GM18870 (cell line): ENCODE measurements at regions not wholly inside any gene's neighbourhood (a gene's known extent, or its start where the extent isn't known, plus 50 kb on each side); places are given as distances from the start of the nearest gene placed in this dataset.

ENCODE experiments used
- ATAC-seq: cut with Tn5 transposase; IDR thresholded peaks from one replicate; pipeline ENCODE4 v1.9.1; 2021; ENCODE audit warnings: moderate library complexity; ENCODE audit not compliant: unreplicated experiment

DNA sequence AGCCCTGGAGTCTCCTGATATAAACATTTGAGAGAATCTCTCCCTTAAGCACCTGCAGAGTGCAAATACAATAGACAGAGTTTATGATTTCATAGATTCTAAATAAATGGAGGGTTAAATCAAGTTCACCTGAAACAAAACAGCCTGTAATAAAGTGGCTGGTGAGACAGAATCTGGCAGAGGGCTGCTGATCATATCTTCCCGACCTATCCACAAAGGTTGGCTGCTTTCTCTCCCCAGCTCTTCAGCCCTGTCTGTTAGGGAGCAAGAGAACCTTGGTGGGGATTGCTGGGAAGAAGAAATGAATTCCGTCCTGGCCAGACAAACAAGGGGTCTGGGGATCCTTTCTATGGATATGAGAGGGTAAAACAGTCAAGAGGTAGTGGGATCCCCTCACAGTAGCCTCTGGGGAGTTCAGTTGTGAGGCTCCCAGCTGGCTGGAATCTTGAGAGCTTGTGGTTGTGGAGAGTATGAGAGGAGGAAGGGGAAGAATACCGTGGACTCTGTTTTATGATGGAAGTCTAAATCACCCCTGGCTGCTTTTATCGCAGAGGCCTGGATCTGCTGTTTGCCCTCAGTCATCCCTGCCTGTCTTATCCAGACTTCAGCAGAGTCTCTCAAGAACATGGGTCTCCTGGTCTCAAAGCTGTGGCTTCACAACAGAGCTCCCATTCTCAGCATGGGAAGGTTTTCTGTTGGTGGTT, 451.3 kb downstream of the NTRK3 start:
- no peak for ATAC-seq

- ATAC-seq: no peak
Measured at GRCh38 chr15:87804451-87804850, 452.1 kb downstream of the NTRK3 start.

DNA sequence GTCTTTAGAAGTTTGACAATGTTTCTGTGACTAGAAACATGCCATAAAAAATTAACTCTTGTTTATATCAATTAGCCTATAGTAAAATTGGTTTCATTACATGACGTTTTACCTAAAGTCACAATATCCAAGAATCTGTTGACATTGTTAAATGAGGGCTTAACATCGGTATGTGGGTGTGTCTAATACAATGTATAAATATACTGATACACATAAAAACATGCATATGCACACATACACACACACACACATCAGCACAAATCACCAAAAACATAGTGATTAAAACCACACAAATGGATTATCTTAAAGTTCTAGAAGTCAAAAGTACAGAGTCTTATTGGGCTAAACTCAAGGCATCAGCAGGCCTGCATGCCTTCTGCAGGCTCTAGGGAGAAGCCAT, 456.7 kb downstream of the NTRK3 start:
- ATAC-seq: no peak

- no peak for ATAC-seq
Measured at GRCh38 chr15:87799428-87799827, 457.1 kb downstream of the NTRK3 start.

DNA sequence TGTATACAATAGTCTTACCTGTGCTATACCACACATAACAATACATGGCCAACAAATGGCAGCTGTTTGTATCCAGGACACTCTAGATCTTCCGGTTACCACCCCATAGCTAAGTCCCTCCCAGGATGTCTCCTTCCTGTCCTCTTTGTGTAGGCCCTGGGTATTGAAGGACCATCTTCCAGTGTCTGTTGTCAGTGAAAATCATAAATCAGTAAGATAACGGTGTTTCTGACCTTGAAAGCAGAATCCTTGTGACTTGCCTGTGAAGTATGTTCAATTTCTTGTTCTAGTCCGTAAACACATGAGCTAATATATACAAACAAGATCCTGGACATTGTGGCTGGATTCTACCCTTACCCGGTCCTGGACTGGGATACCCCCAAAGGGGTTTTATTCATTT, 462.8 kb downstream of the NTRK3 start:
- ATAC-seq: no peak

GRCh38 chr15:87792250-87793040, 464.1 kb downstream of the NTRK3 start:
- no peak for ATAC-seq

GRCh38 chr15:87781959-87782625, 474.4 kb downstream of the NTRK3 start:
- no peak for ATAC-seq

DNA sequence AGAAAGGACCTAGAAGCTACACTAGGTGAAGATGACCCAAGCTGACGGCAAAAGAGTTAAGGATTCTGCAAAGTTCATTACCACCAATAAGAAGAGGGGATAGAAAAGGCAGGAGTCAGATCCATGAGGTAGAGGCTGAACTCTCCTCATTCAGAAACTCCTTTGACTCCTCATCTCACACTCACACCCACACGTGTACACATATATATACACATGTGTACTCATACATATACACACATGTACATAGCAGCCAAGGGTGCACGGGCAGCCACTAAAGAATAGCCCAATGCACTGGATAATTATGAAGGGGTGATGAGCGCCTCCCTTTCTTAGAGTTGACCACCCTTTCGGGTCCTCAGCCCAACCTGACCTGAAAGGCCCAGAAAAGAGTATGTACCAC, 476.8 kb downstream of the NTRK3 start:
- ATAC-seq: no peak

GRCh38 chr15:87778358-87778757, 478.2 kb downstream of the NTRK3 start:
- ATAC-seq: no peak

GRCh38 chr15:87777054-87777561, 479.4 kb downstream of the NTRK3 start:
- ATAC-seq: no peak

DNA sequence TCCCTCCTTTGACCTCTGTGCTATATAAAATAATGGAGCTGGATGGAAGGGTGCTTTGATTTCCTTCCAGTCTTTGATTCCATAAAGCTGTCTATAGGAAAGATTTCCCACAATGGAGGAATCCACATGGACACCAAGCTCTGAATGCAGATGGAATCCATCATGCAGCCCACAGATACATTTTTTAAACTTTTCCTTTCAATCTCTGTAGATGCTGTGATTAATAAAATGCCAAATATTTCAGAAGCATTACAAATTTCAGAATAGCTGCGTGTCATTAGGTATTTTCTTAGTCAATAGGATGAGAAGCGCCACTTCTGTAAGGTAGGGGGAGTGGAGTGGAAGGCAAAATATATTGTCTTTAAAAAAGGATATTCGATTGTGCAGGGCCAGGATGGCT, 489.0 kb downstream of the NTRK3 start:
- no peak for ATAC-seq

DNA sequence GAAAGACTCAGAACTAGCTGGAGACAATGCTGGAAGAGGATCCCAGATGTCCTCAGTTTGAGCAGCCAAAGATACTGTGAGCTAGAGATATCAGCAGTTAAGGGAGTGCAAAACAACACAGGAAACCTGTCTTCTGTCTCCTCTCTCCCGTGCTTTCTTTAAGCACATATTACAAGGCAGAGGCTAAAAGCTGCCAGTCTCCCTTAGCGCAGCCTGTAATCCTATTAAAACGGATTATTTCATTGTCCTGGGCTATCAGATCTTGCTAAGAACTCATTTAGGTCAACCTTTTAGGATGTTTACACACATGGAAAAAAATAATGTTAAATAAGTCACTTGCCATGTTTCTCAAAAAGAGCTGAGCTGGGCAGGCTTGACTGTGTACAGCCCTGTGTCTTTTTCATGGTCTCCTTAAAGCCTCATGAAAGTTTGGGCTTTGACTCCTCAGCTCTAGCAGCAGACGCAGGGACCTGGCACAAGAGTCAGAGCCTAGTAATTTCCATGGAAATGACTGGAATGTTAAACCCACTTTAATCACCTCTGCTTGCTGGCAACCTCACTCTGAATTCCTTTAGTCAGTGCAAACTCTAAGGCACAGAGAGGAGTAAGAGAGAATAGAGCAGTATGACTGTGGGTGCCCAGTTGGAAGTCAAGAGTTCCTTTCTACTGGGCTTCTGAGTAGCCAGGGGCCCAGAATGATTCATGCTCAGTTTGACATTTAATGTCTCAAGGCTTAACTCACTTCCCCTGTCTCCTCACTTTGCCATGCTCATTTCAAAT, 491.9 kb downstream of the NTRK3 start:
- ATAC-seq: no peak

DNA sequence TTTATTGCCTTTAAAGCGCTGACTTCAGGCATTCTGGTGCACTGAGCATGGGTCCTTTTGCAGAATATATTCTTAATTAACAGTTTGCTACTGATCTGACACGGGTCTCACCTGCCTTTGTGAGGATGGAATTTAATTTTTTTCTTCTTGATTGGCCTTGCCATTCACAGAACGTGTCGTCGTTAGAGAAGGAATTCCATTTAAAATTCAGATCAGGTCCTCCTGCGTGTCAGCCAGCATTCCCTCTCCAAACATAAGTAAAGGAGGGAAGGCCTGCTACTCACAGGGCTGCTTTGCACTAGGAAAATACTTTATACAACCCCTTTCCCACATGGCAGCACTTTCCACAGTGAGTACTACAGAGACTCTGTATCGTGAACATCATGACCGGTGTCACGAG, 492.7 kb downstream of the NTRK3 start:
- no peak for ATAC-seq

- peak; percentile 50 for ATAC-seq
Measured at GRCh38 chr15:87761736-87762509, 494.6 kb downstream of the NTRK3 start.

DNA sequence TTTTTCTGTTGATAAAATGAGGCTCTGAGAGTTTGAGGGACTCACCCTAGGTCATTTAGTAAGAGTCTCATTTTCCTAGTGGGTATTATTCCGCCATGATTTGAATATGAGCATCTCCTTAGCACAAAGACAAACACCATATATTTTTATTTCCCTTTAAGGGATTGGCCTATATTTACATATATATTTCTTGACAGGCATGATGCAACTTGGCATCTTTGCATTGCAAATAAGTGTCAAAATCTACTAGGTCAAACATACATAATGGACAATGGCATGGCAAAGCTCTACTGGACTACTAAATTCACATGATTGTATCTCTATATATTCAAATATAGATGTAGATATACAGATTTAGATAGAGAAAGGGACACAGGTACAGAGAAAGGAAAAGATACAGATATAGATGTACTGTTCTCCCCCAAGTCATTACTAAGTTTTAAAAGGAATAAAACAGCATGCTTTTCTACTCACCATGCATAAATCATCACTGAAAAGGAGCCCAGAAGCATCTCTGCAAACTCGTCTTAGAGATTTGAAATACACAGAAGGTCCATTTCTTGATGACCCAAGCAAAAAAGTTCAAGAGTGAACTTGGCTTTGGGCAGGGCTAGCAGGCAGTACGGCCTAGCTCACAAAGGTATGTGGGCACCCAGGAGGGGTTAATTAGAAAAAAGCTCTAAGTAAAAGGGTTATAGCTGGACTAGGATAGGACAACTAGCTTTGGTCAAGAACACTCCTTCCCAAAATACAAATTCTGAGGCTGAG, 495.8 kb downstream of the NTRK3 start:
- ATAC-seq: no peak

- no peak for ATAC-seq
Measured at GRCh38 chr15:87758794-87759418, 497.6 kb downstream of the NTRK3 start.

- ATAC-seq: no peak
Measured at GRCh38 chr15:87757084-87757483, 499.5 kb downstream of the NTRK3 start.

- no peak for ATAC-seq
Measured at GRCh38 chr15:87756072-87756471, 500.5 kb downstream of the NTRK3 start.

DNA sequence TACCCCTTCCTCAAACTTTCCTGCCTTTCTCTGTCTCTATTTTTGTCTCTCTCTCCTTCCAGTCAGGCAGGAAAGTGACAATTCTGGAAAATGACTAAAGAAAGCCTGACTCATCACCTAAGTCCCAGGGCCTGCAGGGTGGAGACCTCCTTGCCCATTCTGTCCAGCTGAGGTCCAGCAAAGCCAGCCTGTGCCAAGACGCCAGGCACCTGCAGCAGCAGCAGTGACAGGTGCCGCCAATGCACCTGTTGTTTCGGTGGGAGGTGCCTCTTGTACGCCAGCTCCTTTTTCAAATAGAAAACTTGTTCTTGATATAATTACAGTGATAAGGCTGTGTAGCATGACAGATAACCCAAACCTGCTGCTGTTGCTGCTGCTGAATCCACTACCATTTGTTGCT, 501.3 kb downstream of the NTRK3 start:
- ATAC-seq: no peak
